Testis (tissue), 2 donors: ENCODE measurements at regions not wholly inside any gene's neighbourhood (a gene's known extent, or its start where the extent isn't known, plus 50 kb on each side); places are given as distances from the start of the nearest gene placed in this dataset.
"Not testable (repeated sequence)": the region's sequence is repeated elsewhere in the genome, so short reads cannot be mapped to it uniquely, and the experiment has no call there.

Source experiments
- DNase-seq: peaks from one replicate; pipeline ENCODE4 v3.0.0-alpha.2; 2019
- H3K27ac ChIP-seq, 2 donors: fragments of 200-600 bp; sonication (generic); one replicate each; pipeline ENCODE4 v1.5.1; 2019
- H3K27me3 ChIP-seq: fragments of 200-600 bp; sonication (generic); one replicate; pipeline ENCODE4 v1.5.1; 2019
- H3K36me3 ChIP-seq: fragments of 200-600 bp; sonication (generic); one replicate; pipeline ENCODE4 v1.5.1; 2017; ENCODE audit warnings: low read depth; ENCODE audit errors: missing control alignments
- H3K4me1 ChIP-seq: fragments of 200-600 bp; sonication (generic); one replicate; pipeline ENCODE4 v1.5.1; 2019
- H3K4me3 ChIP-seq, 2 donors: fragments of 200-600 bp; sonication (generic); one replicate each; pipeline ENCODE4 v1.5.1; 2017 to 2019
- H3K9me3 ChIP-seq: fragments of 200-600 bp; sonication (generic); one replicate; pipeline ENCODE4 v1.5.1; 2017
- POLR2A ChIP-seq: fragments of 450-650 bp; IDR thresholded peaks from one replicate; pipeline ENCODE4 v1.6.1; 2017; ENCODE audit warnings: antibody characterized with exemption, mild to moderate bottlenecking, moderate library complexity
- WGBS, 2 donors: methylation state at CpG; one replicate each; pipeline ENCODE4 v1.1.5; 2018; 5-methylcytosine and 5-hydroxymethylcytosine counted together
- intact Hi-C: fragments of 100-400 bp; cut with DNase I; formaldehyde crosslinking; loops from one replicate; pipeline ENCODE4 v1.15.1; 2023; ENCODE audit warnings: low total_unique reads
- TF ChIP-seq, protein P1 (sequence below), 3 experiments: fragments of 450-650 bp in 2 of 3; fragments of 200-600 bp in 1 of 3; sonication (generic) in 1 of 3; IDR thresholded peaks; one replicate each; pipeline ENCODE4 v1.5.1; 2016 to 2019; ENCODE audit warnings: antibody characterized with exemption in 3 of 3, mild to moderate bottlenecking in 2 of 3, moderate library complexity in 1 of 3

DNA sequence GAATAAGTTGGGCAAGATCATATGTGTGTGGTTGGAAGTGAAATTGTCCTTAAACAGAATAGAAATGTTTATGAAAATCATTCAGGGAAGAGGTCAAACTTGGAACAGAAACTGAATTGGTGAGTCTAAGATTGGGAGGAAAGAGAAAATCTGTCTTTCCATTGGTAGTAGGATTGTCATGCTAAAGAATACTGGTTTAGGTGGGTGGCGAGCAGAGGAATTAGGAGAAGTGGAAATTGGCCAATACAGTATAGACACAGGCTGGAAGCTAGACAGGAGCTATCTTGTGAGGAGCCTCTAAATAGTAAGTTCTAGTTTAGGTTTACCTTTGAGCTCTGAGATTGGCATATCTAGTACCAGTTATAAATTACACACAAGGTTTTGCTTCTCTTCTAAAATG is 80.9 kb upstream of the KYNU start:
- WGBS, 2 donors, result 90 to 97% methylated on average over 1 of the region's 1 CpG
- no peaks in the 10 kb centered on the region for H3K4me1 ChIP-seq
- no peak overlapping the region for H3K4me3 ChIP-seq
- TF ChIP-seq POLR2A, result no peak
- TF ChIP-seq, protein P1, sequence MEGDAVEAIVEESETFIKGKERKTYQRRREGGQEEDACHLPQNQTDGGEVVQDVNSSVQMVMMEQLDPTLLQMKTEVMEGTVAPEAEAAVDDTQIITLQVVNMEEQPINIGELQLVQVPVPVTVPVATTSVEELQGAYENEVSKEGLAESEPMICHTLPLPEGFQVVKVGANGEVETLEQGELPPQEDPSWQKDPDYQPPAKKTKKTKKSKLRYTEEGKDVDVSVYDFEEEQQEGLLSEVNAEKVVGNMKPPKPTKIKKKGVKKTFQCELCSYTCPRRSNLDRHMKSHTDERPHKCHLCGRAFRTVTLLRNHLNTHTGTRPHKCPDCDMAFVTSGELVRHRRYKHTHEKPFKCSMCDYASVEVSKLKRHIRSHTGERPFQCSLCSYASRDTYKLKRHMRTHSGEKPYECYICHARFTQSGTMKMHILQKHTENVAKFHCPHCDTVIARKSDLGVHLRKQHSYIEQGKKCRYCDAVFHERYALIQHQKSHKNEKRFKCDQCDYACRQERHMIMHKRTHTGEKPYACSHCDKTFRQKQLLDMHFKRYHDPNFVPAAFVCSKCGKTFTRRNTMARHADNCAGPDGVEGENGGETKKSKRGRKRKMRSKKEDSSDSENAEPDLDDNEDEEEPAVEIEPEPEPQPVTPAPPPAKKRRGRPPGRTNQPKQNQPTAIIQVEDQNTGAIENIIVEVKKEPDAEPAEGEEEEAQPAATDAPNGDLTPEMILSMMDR (IDR thresholded peaks at IDR 0.05), result no peak
- H3K27me3 ChIP-seq, result no peaks in the 10 kb centered on the region
- no peaks in the 10 kb centered on the region for H3K36me3 ChIP-seq
- H3K27ac ChIP-seq, result no peak overlapping the region
- DNase-seq, result no peak
- intact Hi-C loops, result loop anchor here (10.0 kb wide), 1 partner anchor 178 kb away; no protein-coding TSS in a partner anchor
- H3K9me3 ChIP-seq, result no peaks in the 10 kb centered on the region

DNA sequence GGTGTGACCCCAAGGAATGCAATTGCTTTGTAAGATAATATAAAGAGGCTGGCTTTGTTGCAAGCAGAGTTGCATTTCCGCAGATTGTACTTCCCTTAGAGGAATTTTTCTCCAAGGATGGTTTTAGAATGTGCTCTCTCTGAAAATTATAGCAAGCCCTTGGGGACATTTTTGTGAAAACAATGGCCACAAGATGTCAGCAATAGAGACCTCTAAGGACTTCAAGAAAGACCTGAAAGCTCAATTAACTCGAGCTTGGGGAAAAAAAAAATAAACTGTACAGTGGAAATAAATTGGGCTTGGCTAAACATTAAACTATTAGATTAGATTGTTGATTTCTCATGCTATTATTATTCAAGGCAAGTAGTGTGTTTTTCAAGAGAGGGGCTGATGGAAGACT is 81.3 kb upstream of the KYNU start:
- TF ChIP-seq, protein P1 (IDR thresholded peaks at IDR 0.05), result no peak
- TF ChIP-seq POLR2A, result no peak
- Histone ChIP-seq H3K9me3 (no peaks in the 10 kb centered on the region), H3K4me3 (no peak overlapping the region), H3K4me1 (no peaks in the 10 kb centered on the region), H3K27ac (no peak overlapping the region), H3K27me3 (no peaks in the 10 kb centered on the region), H3K36me3 (no peaks in the 10 kb centered on the region)
- intact Hi-C loops, result loop anchor here (10.0 kb wide), 1 partner anchor 179 kb away; no protein-coding TSS in a partner anchor
- no peak for DNase-seq
- WGBS, 2 donors, result 40 to 42% methylated on average over 2 of the region's 2 CpGs

DNA sequence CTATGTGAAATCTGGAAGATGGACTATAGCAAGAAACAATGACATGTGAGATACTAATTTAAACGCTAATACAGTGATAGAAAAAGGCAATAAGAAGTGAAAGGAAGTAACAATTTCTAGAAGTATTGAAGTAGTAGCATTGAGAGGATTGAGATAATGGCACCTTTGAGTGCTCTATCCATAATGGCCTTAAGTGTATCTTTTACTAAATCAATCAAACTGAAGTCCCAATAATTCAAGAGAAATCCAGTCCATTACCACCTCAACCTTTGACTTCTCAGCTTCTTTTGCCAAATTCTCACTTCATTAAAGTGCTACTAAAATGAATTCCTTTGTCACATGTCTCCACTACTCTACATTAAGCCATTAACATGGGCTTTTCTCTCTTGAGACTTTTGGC is 82.6 kb upstream of the KYNU start:
- no peaks in the 10 kb centered on the region for H3K27me3 ChIP-seq
- WGBS, 2 donors, result 94 to 95% methylated on average over 1 of the region's 1 CpG
- H3K4me1 ChIP-seq, result no peaks in the 10 kb centered on the region
- DNase-seq, result no peak
- H3K27ac ChIP-seq, result no peak overlapping the region
- no peaks in the 10 kb centered on the region for H3K36me3 ChIP-seq
- H3K9me3 ChIP-seq, result no peaks in the 10 kb centered on the region
- intact Hi-C loops, result loop anchor here (10.0 kb wide), 1 partner anchor 180 kb away; no protein-coding TSS in a partner anchor
- no peak for TF ChIP-seq POLR2A
- TF ChIP-seq, protein P1 (IDR thresholded peaks at IDR 0.05), result no peak
- no peak overlapping the region for H3K4me3 ChIP-seq

DNA sequence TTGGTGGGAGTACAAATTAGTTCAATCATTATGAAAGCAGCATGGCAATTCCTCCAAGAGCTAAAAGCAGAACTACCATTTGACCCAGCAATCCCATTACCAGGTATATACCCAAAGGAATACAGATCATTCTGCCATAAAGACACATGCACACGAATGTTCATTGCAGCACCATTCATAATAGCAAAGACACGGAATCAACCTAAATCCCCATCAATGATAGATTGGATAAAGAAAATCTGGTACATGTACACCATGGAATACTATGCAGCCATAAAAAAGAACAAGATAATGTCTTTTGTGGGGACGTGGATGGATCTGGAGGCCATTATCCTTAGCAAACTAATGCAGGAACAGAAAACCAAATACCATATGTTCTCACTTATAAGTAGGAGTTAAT is 85.1 kb upstream of the KYNU start:
- not testable (repeated sequence) for DNase-seq, H3K27me3 ChIP-seq, H3K9me3 ChIP-seq, H3K4me3 ChIP-seq, H3K27ac ChIP-seq, H3K4me1 ChIP-seq, H3K36me3 ChIP-seq
- 84 to 90% methylated on average over 3 of the region's 3 CpGs for WGBS, 2 donors
- intact Hi-C loops, result loop anchor here (10.0 kb wide), 1 partner anchor 182 kb away; no protein-coding TSS in a partner anchor

DNA sequence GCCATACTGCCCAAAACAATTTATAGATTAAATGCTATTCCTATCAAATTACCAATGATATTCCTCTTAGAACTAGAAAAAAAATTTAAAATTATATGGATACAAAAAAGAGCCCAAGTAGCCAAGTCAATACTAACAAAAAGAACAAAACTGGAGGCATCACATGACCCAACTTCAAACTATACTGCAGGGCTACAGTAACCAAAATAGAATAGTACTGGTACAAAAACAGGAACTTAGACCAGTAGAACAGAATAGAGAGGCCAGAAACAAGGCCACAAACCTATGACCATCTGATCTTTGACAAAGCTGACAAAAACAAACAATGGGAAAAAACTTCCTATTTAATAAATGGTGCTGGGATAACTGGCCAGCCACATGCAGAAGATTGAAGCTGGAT is 86.1 kb upstream of the KYNU start:
- intact Hi-C loops, result loop anchor here (10.0 kb wide), 1 partner anchor 183 kb away; no protein-coding TSS in a partner anchor
- H3K4me1 ChIP-seq, result no peaks in the 10 kb centered on the region
- H3K27me3 ChIP-seq, result no peaks in the 10 kb centered on the region

More for the DNA sequence above, 86.1 kb upstream of the KYNU start:
- Histone ChIP-seq H3K4me3 (no peak overlapping the region), H3K9me3 (no peaks in the 10 kb centered on the region), H3K36me3 (no peaks in the 10 kb centered on the region), H3K27ac (no peak overlapping the region)
- TF ChIP-seq POLR2A, result no peak
- TF ChIP-seq, protein P1 (IDR thresholded peaks at IDR 0.05), result no peak
- no peak for DNase-seq
